ENCODE measurements at regions not wholly inside any gene's neighbourhood (a gene's known extent, or its start where the extent isn't known, plus 50 kb on each side); places are given as distances from the start of the nearest gene placed in this dataset.
"Not testable (repeated sequence)": the region's sequence is repeated elsewhere in the genome, so short reads cannot be mapped to it uniquely, and the experiment has no call there.

- TF ChIP-seq, protein P1, sequence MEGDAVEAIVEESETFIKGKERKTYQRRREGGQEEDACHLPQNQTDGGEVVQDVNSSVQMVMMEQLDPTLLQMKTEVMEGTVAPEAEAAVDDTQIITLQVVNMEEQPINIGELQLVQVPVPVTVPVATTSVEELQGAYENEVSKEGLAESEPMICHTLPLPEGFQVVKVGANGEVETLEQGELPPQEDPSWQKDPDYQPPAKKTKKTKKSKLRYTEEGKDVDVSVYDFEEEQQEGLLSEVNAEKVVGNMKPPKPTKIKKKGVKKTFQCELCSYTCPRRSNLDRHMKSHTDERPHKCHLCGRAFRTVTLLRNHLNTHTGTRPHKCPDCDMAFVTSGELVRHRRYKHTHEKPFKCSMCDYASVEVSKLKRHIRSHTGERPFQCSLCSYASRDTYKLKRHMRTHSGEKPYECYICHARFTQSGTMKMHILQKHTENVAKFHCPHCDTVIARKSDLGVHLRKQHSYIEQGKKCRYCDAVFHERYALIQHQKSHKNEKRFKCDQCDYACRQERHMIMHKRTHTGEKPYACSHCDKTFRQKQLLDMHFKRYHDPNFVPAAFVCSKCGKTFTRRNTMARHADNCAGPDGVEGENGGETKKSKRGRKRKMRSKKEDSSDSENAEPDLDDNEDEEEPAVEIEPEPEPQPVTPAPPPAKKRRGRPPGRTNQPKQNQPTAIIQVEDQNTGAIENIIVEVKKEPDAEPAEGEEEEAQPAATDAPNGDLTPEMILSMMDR (IDR thresholded peaks at IDR 0.05; ENCODE audit: low read length): not testable (repeated sequence)
- not testable (repeated sequence) for TF ChIP-seq EZH2 (IDR thresholded peaks at IDR 0.05; ENCODE audit: borderline replicate concordance, low read length)
Measured at GRCh38 chr12:102640658-102641057, 160.3 kb upstream of the IGF1 start.
